K562 (cell line): ENCODE measurements at regions not wholly inside any gene's neighbourhood (a gene's known extent, or its start where the extent isn't known, plus 50 kb on each side); places are given as distances from the start of the nearest gene placed in this dataset.

Source experiments
- ATAC-seq: fragments of 200-7000 bp; cut with Tn5 transposase; 3 replicates; pipeline ENCODE4 v1.9.1; 2020; ENCODE audit warnings: moderate library complexity
- BruUV-seq: library from RNA; stranded (reverse); fragments of 400-500 nt; replicated peaks from 2 replicates; lab custom pipeline; 2021; lab: Mats Ljungman, UMichigan
- CTCF ChIA-PET: fragments of 300-600 bp; formaldehyde crosslinking; extraction: SDS; loops from one replicate; lab custom pipeline; 2021; ENCODE audit warnings: low intra/inter-chr PET ratio; lab: Yijun Ruan, JAX
- POLR2A ChIA-PET: fragments of 300-600, 350-650 bp; sonication (Branson Sonifier 250); formaldehyde crosslinking; extraction: SDS; loops from one replicate; lab custom pipeline; 2021; ENCODE audit warnings: antibody characterized with exemption, inconsistent platforms; lab: Yijun Ruan, JAX
- DNase-seq, 4 experiments: peaks; one replicate each; pipeline versions ENCODE4 v3.0.0 to v3.0.0-alpha.2; 2011 to 2018; ENCODE audit warnings: low spot score in 3 of 4, mixed read lengths in 3 of 4; ENCODE audit errors: extremely low read depth in 1 of 4
- FAIRE-seq: peaks from 2 replicates; lab custom pipeline; 2011; peaks lifted over from hg19 to GRCh38; lab: Jason Lieb, UNC
- H2AFZ ChIP-seq: 2 replicates; pipeline ENCODE4 v1.6.0; 2011; ENCODE audit warnings: low read depth, low read length, control low read depth, inconsistent platforms
- H3K27ac ChIP-seq: fragments of 200-600 bp; 3 replicates; pipeline ENCODE4 v1.8.0; 2011; ENCODE audit warnings: low read depth, mild to moderate bottlenecking, control low read depth, inconsistent platforms, low read length, moderate library complexity, mixed read lengths; ENCODE audit errors: extremely low read depth
- H3K27me3 ChIP-seq, 2 experiments: fragments of 300-600 bp in 1 of 2; 2 replicates in 1 of 2; 3 replicates in 1 of 2; pipeline versions ENCODE4 v1.6.0 to v1.8.0; 2011; ENCODE audit warnings: inconsistent platforms in 2 of 2, low read length in 2 of 2, mild to moderate bottlenecking in 1 of 2, mixed read lengths in 1 of 2, moderate library complexity in 1 of 2; ENCODE audit not compliant: control insufficient read depth in 2 of 2, insufficient read depth in 2 of 2
- H3K36me3 ChIP-seq: fragments of 300-600 bp; 3 replicates; pipeline ENCODE4 v1.8.0; 2011; ENCODE audit warnings: mild to moderate bottlenecking, low read length, inconsistent platforms; ENCODE audit not compliant: control insufficient read depth, insufficient read depth
- H3K4me1 ChIP-seq, 2 experiments: fragments of 200-600 bp in 1 of 2; replicated peaks in 1 of 2; 2 replicates in 1 of 2; 3 replicates in 1 of 2; pipeline versions ENCODE4 v1.5.1 to v1.8.0; 2011; ENCODE audit warnings: inconsistent platforms in 2 of 2, low read length in 2 of 2, mild to moderate bottlenecking in 1 of 2, mixed read lengths in 1 of 2, moderate library complexity in 1 of 2; ENCODE audit not compliant: control insufficient read depth in 2 of 2, insufficient read depth in 2 of 2
- H3K4me2 ChIP-seq: 2 replicates; pipeline ENCODE4 v1.6.1; 2011; ENCODE audit warnings: low read length, control low read depth, inconsistent platforms, mixed read lengths; ENCODE audit not compliant: insufficient read depth
- H3K4me3 ChIP-seq: fragments of 200-600 bp; sonication (generic), shearing (Covaris generic); 2 replicates; pipeline ENCODE4 v1.5.1; 2016; ENCODE audit warnings: control low read depth, inconsistent platforms
- H3K79me2 ChIP-seq: fragments of 200-600 bp; 3 replicates; pipeline ENCODE4 v1.8.0; 2011; ENCODE audit warnings: low read length, inconsistent platforms; ENCODE audit not compliant: control insufficient read depth, insufficient read depth
- H3K9ac ChIP-seq, 2 experiments: 2 replicates each; pipeline versions ENCODE4 v1.6.0 to v1.6.1; 2011; ENCODE audit warnings: low read depth in 2 of 2, low read length in 2 of 2, control low read depth in 1 of 2, inconsistent platforms in 1 of 2, mild to moderate bottlenecking in 1 of 2, mixed read lengths in 1 of 2; ENCODE audit not compliant: insufficient read depth in 1 of 2
- H3K9me1 ChIP-seq: one replicate; pipeline ENCODE4 v1.6.0; 2011; ENCODE audit warnings: inconsistent platforms, mild to moderate bottlenecking, low read length, moderate library complexity; ENCODE audit not compliant: control insufficient read depth, insufficient read depth
- H3K9me3 ChIP-seq: replicated peaks from 2 replicates; pipeline ENCODE4 v1.5.1; 2011; ENCODE audit warnings: low read depth, low read length, inconsistent platforms; ENCODE audit not compliant: control insufficient read depth, insufficient read depth
- H4K20me1 ChIP-seq: replicated peaks from 2 replicates; pipeline ENCODE4 v1.6.1; 2011; ENCODE audit warnings: low read length, inconsistent platforms, mixed read lengths; ENCODE audit not compliant: control insufficient read depth, insufficient read depth
- ARNT ChIP-seq, 2 experiments: fragments of 450-650 bp; IDR thresholded peaks; 2 replicates each; pipeline ENCODE4 v1.6.1; 2016; ENCODE audit warnings: mild to moderate bottlenecking in 1 of 2
- ATF7 ChIP-seq: fragments of 450-650 bp; IDR thresholded peaks from 2 replicates; pipeline ENCODE4 v1.7.1; 2014; ENCODE audit warnings: mild to moderate bottlenecking, moderate library complexity
- CBFA2T2 ChIP-seq: fragments of 450-650 bp; conservative IDR thresholded peaks from 2 replicates; pipeline ENCODE4 v1.6.1; 2017; ENCODE audit warnings: mild to moderate bottlenecking
- NCOR1 ChIP-seq: fragments of 450-650 bp; IDR thresholded peaks from 2 replicates; pipeline ENCODE4 v1.6.1; 2016; ENCODE audit warnings: mild to moderate bottlenecking, moderate library complexity
- PML ChIP-seq: IDR thresholded peaks from 2 replicates; pipeline ENCODE4 v1.6.1; 2012; ENCODE audit warnings: low read length, inconsistent platforms
- SMAD4 ChIP-seq: fragments of 250-450 bp; sonication (Bioruptor Pico); conservative IDR thresholded peaks from 2 replicates; pipeline ENCODE4 v1.8.0; 2021; ENCODE audit warnings: inconsistent platforms, mild to moderate bottlenecking, moderate library complexity
- SREBF2 ChIP-seq: sonication (generic); formaldehyde crosslinking; IDR thresholded peaks from 2 replicates; pipeline ENCODE4 v1.4.0; 2020; ENCODE audit warnings: mild to moderate bottlenecking, missing genetic modification reagents
- SRSF1 ChIP-seq: fragments of 200-400 bp; formaldehyde crosslinking; IDR thresholded peaks from 2 replicates; pipeline ENCODE4 v1.6.1; 2017; ENCODE audit warnings: mild to moderate bottlenecking, low read depth, low read length, moderate library complexity
- TRIM24 ChIP-seq, 2 experiments: fragments of 450-650 bp; IDR thresholded peaks; 2 replicates each; pipeline ENCODE4 v1.6.1; 2016
- WGBS: fragments of 100-300 bp; shearing (Covaris generic); methylation state at CpG from one replicate; pipeline ENCODE4 v1.1.6; 2016; ENCODE audit warnings: low coverage, mixed read lengths; ENCODE audit not compliant: insufficient coverage; ENCODE audit errors: missing lambda C conversion rate; 5-methylcytosine and 5-hydroxymethylcytosine counted together
- in situ Hi-C: fragments of 300-500 bp; cut with MboI; formaldehyde crosslinking; loops from 4 replicates; pipeline ENCODE4 v1.15.0; 2018; ENCODE audit warnings: inconsistent platforms, mixed read lengths
- intact Hi-C: fragments of 100-400 bp; cut with micrococcal nuclease; formaldehyde crosslinking; loops from 2 replicates; pipeline ENCODE4 v1.14.2; 2022
- TF ChIP-seq, protein P1 (sequence below): sonication (generic); formaldehyde crosslinking; IDR thresholded peaks from 2 replicates; pipeline ENCODE4 v1.8.0; 2022; ENCODE audit warnings: mild to moderate bottlenecking, missing genetic modification reagents
- TF ChIP-seq, protein P2 (sequence below), 2 experiments: fragments of 200-800 bp in 1 of 2; sonication (Bioruptor generic) in 1 of 2; sonication (generic) in 1 of 2; formaldehyde crosslinking in 1 of 2; IDR thresholded peaks in 1 of 2; conservative IDR thresholded peaks in 1 of 2; 2 replicates each; pipeline versions ENCODE4 v1.5.0 to v1.6.1; 2016 to 2020; ENCODE audit warnings: missing compliant biosample characterization in 1 of 2, missing genetic modification characterization in 1 of 2, missing genetic modification reagents in 1 of 2
- TF ChIP-seq, protein P3 (sequence below): sonication (generic); formaldehyde crosslinking; IDR thresholded peaks from 2 replicates; pipeline ENCODE4 v1.5.0; 2020; ENCODE audit warnings: missing genetic modification reagents
- TF ChIP-seq, protein P4 (sequence below): sonication (generic); formaldehyde crosslinking; IDR thresholded peaks from 2 replicates; pipeline ENCODE4 v1.8.1; 2023; ENCODE audit warnings: mild to moderate bottlenecking, missing genetic modification reagents
- TF ChIP-seq, protein P5 (sequence below): sonication (generic); IDR thresholded peaks from 2 replicates; pipeline ENCODE4 v1.6.1; 2016

DNA sequence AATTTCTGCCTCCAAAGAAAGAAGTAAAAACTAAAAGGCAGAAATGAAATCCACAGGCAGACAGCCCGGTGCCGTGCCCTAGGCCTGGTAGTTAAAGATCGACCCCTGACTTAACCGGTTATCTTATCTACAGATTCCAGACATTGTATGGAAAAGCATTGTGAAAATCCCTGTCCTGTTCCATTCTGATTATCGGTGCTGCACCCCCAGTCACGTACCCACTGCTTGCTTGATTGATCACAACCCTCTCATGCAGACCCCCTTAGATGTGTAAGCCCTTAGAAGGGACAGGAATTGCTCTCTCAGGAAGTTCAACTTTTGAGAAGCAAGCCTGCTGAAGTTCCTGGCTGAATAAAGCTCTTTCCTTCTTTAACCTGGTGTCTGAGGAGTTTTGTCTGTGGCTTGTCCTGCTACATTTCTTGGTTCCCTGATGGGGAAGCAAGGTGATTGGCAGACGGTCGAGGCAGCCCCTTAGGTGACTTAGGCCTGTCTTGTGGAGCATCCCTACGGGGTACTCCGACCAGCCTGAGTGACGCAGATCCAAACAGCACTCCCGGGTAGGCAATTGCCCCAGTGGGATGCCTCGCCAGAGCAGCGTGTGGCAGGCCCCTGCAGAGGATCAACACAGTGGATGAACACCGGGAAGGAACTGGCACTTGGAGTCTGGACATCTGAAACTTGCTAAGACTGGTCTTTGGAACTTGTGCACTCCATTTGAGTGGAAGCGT lies 111.2 kb upstream of the PPM1J start:
- BruUV-seq, result no TSS peak
- Histone ChIP-seq H3K36me3 (no peaks in the 10 kb centered on the region), H3K9ac (no peak overlapping the region), H3K9me1 (no peaks in the 10 kb centered on the region), H3K9me3 (no peaks in the 10 kb centered on the region), H4K20me1 (no peaks in the 10 kb centered on the region), H3K4me1 (peaks cover 3 to 27% of the 10 kb centered on the region in 2 experiments; a peak in 3 of 5 replicates), H3K79me2 (no peaks in the 10 kb centered on the region), H3K27me3 (no peaks in the 10 kb centered on the region), H3K27ac (no peak overlapping the region; the same call in 2 of the 3 replicates), H3K4me3 (no peak overlapping the region), H2AFZ (no peak overlapping the region), H3K4me2 (peak overlapping the region; percentile 43; the same call in 1 of the 2 replicates)
- DNase-seq, result peak in 2 of 4 experiments; percentile 17 to 34
- ChIA-PET CTCF (no interaction called here), POLR2A (interaction anchor here (1.0 to 1.5 kb wide), 5 partner anchors 11 to 222 kb away, joined by 3 to 5 read pairs (median 3); no protein-coding TSS in a partner anchor)
- intact Hi-C loops (no loop called here), in situ Hi-C loops (no loop called here)
- FAIRE-seq, result no peak
- WGBS, result 37% methylated on average over 16 of the region's 16 CpGs
- peak; percentile 44; the same call in 2 of the 3 replicates for ATAC-seq
- TF ChIP-seq CBFA2T2 (peak; percentile 82), SMAD4 (CRISPR knock-in tag) (peak; percentile 54), ARNT (IDR thresholded peaks at IDR 0.05) (peak; percentile 53 to 95; a peak in 3 of 4 replicates), ATF7 (0 out of 2 replicates have a peak, but pooled peaks have one; percentile 23), SRSF1 (no peak), SREBF2 (no peak), TRIM24 (IDR thresholded peaks at IDR 0.05) (peak; percentile 48 to 69; a peak in 2 of 4 replicates), PML (peak; percentile 24; the same call in 1 of the 2 replicates), NCOR1 (peak; percentile 67)
- TF ChIP-seq, protein P1, sequence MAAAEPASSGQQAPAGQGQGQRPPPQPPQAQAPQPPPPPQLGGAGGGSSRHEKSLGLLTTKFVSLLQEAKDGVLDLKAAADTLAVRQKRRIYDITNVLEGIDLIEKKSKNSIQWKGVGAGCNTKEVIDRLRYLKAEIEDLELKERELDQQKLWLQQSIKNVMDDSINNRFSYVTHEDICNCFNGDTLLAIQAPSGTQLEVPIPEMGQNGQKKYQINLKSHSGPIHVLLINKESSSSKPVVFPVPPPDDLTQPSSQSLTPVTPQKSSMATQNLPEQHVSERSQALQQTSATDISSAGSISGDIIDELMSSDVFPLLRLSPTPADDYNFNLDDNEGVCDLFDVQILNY (CRISPR knock-in tag), result no peak
- TF ChIP-seq, protein P2, sequence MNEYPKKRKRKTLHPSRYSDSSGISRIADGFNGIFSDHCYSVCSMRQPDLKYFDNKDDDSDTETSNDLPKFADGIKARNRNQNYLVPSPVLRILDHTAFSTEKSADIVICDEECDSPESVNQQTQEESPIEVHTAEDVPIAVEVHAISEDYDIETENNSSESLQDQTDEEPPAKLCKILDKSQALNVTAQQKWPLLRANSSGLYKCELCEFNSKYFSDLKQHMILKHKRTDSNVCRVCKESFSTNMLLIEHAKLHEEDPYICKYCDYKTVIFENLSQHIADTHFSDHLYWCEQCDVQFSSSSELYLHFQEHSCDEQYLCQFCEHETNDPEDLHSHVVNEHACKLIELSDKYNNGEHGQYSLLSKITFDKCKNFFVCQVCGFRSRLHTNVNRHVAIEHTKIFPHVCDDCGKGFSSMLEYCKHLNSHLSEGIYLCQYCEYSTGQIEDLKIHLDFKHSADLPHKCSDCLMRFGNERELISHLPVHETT (CRISPR knock-in tag; conservative IDR thresholded peaks at IDR 0.05 in 1 of 2, IDR thresholded peaks at IDR 0.05 in 1 of 2), result peak in 1 of 2 experiments; percentile 54; a peak in 1 of 4 replicates
- TF ChIP-seq, protein P3, sequence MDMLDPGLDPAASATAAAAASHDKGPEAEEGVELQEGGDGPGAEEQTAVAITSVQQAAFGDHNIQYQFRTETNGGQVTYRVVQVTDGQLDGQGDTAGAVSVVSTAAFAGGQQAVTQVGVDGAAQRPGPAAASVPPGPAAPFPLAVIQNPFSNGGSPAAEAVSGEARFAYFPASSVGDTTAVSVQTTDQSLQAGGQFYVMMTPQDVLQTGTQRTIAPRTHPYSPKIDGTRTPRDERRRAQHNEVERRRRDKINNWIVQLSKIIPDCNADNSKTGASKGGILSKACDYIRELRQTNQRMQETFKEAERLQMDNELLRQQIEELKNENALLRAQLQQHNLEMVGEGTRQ (CRISPR knock-in tag), result no peak
- TF ChIP-seq, protein P4, sequence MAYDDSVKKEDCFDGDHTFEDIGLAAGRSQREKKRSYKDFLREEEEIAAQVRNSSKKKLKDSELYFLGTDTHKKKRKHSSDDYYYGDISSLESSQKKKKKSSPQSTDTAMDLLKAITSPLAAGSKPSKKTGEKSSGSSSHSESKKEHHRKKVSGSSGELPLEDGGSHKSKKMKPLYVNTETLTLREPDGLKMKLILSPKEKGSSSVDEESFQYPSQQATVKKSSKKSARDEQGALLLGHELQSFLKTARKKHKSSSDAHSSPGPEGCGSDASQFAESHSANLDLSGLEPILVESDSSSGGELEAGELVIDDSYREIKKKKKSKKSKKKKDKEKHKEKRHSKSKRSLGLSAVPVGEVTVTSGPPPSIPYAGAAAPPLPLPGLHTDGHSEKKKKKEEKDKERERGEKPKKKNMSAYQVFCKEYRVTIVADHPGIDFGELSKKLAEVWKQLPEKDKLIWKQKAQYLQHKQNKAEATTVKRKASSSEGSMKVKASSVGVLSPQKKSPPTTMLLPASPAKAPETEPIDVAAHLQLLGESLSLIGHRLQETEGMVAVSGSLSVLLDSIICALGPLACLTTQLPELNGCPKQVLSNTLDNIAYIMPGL (CRISPR knock-in tag), result no peak
- TF ChIP-seq, protein P5, sequence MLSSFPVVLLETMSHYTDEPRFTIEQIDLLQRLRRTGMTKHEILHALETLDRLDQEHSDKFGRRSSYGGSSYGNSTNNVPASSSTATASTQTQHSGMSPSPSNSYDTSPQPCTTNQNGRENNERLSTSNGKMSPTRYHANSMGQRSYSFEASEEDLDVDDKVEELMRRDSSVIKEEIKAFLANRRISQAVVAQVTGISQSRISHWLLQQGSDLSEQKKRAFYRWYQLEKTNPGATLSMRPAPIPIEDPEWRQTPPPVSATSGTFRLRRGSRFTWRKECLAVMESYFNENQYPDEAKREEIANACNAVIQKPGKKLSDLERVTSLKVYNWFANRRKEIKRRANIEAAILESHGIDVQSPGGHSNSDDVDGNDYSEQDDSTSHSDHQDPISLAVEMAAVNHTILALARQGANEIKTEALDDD, result peak; percentile 54
